ENCODE measurements at regions not wholly inside any gene's neighbourhood (a gene's known extent, or its start where the extent isn't known, plus 50 kb on each side); places are given as distances from the start of the nearest gene placed in this dataset.

GRCh38 chr1:79177844-79178243, 171.3 kb upstream of the ADGRL4 start:
- POLR2A ChIA-PET: no interaction called here
- H3K9me3 ChIP-seq (ENCODE audit: control insufficient read depth, insufficient read depth, low read depth, low read length): peaks cover 2% of the 10 kb centered on the region; the same call in 1 of the 2 replicates
- no peak overlapping the region for H3K4me3 ChIP-seq (ENCODE audit: low read depth in 2 of 2, low read length in 2 of 2)
- ATAC-seq (no peak), DNase-seq (ENCODE audit: low read depth, low spot score) (no peak)
- TF ChIP-seq, protein P1, sequence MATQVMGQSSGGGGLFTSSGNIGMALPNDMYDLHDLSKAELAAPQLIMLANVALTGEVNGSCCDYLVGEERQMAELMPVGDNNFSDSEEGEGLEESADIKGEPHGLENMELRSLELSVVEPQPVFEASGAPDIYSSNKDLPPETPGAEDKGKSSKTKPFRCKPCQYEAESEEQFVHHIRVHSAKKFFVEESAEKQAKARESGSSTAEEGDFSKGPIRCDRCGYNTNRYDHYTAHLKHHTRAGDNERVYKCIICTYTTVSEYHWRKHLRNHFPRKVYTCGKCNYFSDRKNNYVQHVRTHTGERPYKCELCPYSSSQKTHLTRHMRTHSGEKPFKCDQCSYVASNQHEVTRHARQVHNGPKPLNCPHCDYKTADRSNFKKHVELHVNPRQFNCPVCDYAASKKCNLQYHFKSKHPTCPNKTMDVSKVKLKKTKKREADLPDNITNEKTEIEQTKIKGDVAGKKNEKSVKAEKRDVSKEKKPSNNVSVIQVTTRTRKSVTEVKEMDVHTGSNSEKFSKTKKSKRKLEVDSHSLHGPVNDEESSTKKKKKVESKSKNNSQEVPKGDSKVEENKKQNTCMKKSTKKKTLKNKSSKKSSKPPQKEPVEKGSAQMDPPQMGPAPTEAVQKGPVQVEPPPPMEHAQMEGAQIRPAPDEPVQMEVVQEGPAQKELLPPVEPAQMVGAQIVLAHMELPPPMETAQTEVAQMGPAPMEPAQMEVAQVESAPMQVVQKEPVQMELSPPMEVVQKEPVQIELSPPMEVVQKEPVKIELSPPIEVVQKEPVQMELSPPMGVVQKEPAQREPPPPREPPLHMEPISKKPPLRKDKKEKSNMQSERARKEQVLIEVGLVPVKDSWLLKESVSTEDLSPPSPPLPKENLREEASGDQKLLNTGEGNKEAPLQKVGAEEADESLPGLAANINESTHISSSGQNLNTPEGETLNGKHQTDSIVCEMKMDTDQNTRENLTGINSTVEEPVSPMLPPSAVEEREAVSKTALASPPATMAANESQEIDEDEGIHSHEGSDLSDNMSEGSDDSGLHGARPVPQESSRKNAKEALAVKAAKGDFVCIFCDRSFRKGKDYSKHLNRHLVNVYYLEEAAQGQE (IDR thresholded peaks at IDR 0.05; ENCODE audit: insufficient read depth in 1 of 2, low read depth in 2 of 2, low read length in 1 of 2): no peak
- TF ChIP-seq, protein P2, sequence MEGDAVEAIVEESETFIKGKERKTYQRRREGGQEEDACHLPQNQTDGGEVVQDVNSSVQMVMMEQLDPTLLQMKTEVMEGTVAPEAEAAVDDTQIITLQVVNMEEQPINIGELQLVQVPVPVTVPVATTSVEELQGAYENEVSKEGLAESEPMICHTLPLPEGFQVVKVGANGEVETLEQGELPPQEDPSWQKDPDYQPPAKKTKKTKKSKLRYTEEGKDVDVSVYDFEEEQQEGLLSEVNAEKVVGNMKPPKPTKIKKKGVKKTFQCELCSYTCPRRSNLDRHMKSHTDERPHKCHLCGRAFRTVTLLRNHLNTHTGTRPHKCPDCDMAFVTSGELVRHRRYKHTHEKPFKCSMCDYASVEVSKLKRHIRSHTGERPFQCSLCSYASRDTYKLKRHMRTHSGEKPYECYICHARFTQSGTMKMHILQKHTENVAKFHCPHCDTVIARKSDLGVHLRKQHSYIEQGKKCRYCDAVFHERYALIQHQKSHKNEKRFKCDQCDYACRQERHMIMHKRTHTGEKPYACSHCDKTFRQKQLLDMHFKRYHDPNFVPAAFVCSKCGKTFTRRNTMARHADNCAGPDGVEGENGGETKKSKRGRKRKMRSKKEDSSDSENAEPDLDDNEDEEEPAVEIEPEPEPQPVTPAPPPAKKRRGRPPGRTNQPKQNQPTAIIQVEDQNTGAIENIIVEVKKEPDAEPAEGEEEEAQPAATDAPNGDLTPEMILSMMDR (IDR thresholded peaks at IDR 0.05): no peak
- TF ChIP-seq POLR2AphosphoS5 (IDR thresholded peaks at IDR 0.05; ENCODE audit: low read depth, low read length): no peak
- TF ChIP-seq TCF7L2 (IDR thresholded peaks at IDR 0.05; ENCODE audit: low read depth, low read length): no peak
- no peak for TF ChIP-seq SIN3A (IDR thresholded peaks at IDR 0.05; ENCODE audit: borderline replicate concordance, insufficient read depth, low read depth, low read length)
- no peaks in the 10 kb centered on the region for H3K36me3 ChIP-seq (ENCODE audit: control insufficient read depth, insufficient read depth, low read length)
- H3K27me3 ChIP-seq (ENCODE audit: control insufficient read depth, insufficient read depth, low read length): no peaks in the 10 kb centered on the region
- H3K4me1 ChIP-seq (ENCODE audit: control insufficient read depth, insufficient read depth, low read length): no peaks in the 10 kb centered on the region
- in situ Hi-C loops (cut with HindIII; ENCODE audit: low pct_unique_long_range_greater_than_20kb, low sequenced_read_pairs) (no loop called here), intact Hi-C loops (cut with micrococcal nuclease; ENCODE audit: unreplicated experiment) (no loop called here)
- BruUV-seq (replicated peaks): no TSS peak
- CTCF ChIA-PET: no interaction called here
- H3K27ac ChIP-seq (ENCODE audit: low read length): no peak overlapping the region

GRCh38 chr1:79161077-79161476, 154.5 kb upstream of the ADGRL4 start:
- DNase-seq (ENCODE audit: low read depth, low spot score) (no peak), ATAC-seq (no peak)
- BruUV-seq (replicated peaks): no TSS peak
- in situ Hi-C loops (cut with HindIII; ENCODE audit: low pct_unique_long_range_greater_than_20kb, low sequenced_read_pairs) (no loop called here), intact Hi-C loops (cut with micrococcal nuclease; ENCODE audit: unreplicated experiment) (no loop called here)
- Histone ChIP-seq H3K9me3 (ENCODE audit: control insufficient read depth, insufficient read depth, low read depth, low read length) (no peaks in the 10 kb centered on the region), H3K4me1 (ENCODE audit: control insufficient read depth, insufficient read depth, low read length) (no peaks in the 10 kb centered on the region), H3K27me3 (ENCODE audit: control insufficient read depth, insufficient read depth, low read length) (no peaks in the 10 kb centered on the region), H3K4me3 (ENCODE audit: low read depth in 2 of 2, low read length in 2 of 2) (no peak overlapping the region), H3K36me3 (ENCODE audit: control insufficient read depth, insufficient read depth, low read length) (no peaks in the 10 kb centered on the region), H3K27ac (ENCODE audit: low read length) (no peak overlapping the region)
- POLR2A ChIA-PET: no interaction called here
- TF ChIP-seq SIN3A (IDR thresholded peaks at IDR 0.05; ENCODE audit: borderline replicate concordance, insufficient read depth, low read depth, low read length): no peak
- TF ChIP-seq, protein P1 (IDR thresholded peaks at IDR 0.05; ENCODE audit: insufficient read depth in 1 of 2, low read depth in 2 of 2, low read length in 1 of 2): no peak
- CTCF ChIA-PET: no interaction called here

All from Panc1 (cell line).